HCT116 (cell line): ENCODE measurements at regions not wholly inside any gene's neighbourhood (a gene's known extent, or its start where the extent isn't known, plus 50 kb on each side); places are given as distances from the start of the nearest gene placed in this dataset.

Experiments
- EZH2 ChIP-seq: fragments of 200-600 bp; sonication (generic); IDR thresholded peaks from 2 replicates; pipeline ENCODE4 v1.6.1; 2017; ENCODE audit warnings: antibody characterized with exemption, mixed run types
- EZH2phosphoT487 ChIP-seq: fragments of 200-600 bp; IDR thresholded peaks from 2 replicates; pipeline ENCODE4 v1.6.1; 2018; ENCODE audit warnings: antibody characterized with exemption, borderline replicate concordance
- POLR2A ChIP-seq: IDR thresholded peaks from 2 replicates; pipeline ENCODE4 v1.7.0; 2011; ENCODE audit warnings: borderline replicate concordance; ENCODE audit not compliant: insufficient read depth, insufficient read length; ENCODE audit errors: extremely low read depth
- POLR2AphosphoS5 ChIP-seq: IDR thresholded peaks from 2 replicates; pipeline ENCODE4 v1.6.1; 2011; ENCODE audit warnings: mild to moderate bottlenecking, low read depth, low read length, moderate library complexity
- RAD21 ChIP-seq: IDR thresholded peaks from 2 replicates; pipeline ENCODE4 v1.6.1; 2012; ENCODE audit warnings: low read depth, mild to moderate bottlenecking
- SIN3A ChIP-seq: IDR thresholded peaks from 2 replicates; pipeline ENCODE4 v1.6.1; 2012; ENCODE audit warnings: low read depth
- YY1 ChIP-seq: IDR thresholded peaks from 2 replicates; pipeline ENCODE4 v1.6.1; 2011; ENCODE audit warnings: low read length, low read depth, moderate library complexity, mild to moderate bottlenecking; ENCODE audit not compliant: insufficient replicate concordance; ENCODE audit errors: extremely low read depth
- ZFX ChIP-seq: fragments of 450-650 bp; IDR thresholded peaks from 2 replicates; pipeline ENCODE4 v1.6.1; 2017
- TF ChIP-seq, protein P1 (sequence below), 3 experiments: fragments of 200-600 bp in 1 of 3; sonication (generic) in 1 of 3; IDR thresholded peaks in 2 of 3; conservative IDR thresholded peaks in 1 of 3; 2 replicates each; pipeline ENCODE4 v1.5.1; 2012 to 2017; ENCODE audit warnings: low read depth in 2 of 3, low read length in 2 of 3, antibody characterized with exemption in 1 of 3, borderline replicate concordance in 1 of 3, control low read depth in 1 of 3, mild to moderate bottlenecking in 1 of 3, mixed read lengths in 1 of 3, mixed run types in 1 of 3, moderate library complexity in 1 of 3; ENCODE audit not compliant: insufficient read depth in 1 of 3
- TF ChIP-seq, protein P2 (sequence below): IDR thresholded peaks from 2 replicates; pipeline ENCODE4 v1.6.1; 2012
- TF ChIP-seq, protein P3 (sequence below): IDR thresholded peaks from 2 replicates; pipeline ENCODE4 v1.6.1; 2012

DNA sequence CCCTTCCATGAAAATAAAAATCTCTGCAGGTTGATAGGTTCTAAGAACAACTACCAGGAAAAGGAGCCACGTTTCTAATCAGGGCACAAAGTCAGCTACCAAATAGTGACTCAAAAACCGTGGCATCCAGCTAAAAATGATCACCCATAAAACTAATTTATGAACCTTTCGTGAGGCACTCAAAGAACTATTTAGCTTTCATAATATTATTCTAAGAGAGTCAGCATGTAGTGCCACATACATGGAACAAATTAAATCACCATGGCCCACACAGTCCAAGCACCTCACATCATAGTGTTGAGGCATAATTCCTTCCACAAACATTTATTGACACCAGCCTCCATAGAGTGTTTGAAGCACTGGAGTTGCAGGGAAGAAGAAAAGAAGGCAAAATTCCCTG lies 252.0 kb upstream of the PPARGC1A start:
- TF ChIP-seq, protein P1, sequence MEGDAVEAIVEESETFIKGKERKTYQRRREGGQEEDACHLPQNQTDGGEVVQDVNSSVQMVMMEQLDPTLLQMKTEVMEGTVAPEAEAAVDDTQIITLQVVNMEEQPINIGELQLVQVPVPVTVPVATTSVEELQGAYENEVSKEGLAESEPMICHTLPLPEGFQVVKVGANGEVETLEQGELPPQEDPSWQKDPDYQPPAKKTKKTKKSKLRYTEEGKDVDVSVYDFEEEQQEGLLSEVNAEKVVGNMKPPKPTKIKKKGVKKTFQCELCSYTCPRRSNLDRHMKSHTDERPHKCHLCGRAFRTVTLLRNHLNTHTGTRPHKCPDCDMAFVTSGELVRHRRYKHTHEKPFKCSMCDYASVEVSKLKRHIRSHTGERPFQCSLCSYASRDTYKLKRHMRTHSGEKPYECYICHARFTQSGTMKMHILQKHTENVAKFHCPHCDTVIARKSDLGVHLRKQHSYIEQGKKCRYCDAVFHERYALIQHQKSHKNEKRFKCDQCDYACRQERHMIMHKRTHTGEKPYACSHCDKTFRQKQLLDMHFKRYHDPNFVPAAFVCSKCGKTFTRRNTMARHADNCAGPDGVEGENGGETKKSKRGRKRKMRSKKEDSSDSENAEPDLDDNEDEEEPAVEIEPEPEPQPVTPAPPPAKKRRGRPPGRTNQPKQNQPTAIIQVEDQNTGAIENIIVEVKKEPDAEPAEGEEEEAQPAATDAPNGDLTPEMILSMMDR (IDR thresholded peaks at IDR 0.05 in 2 of 3, conservative IDR thresholded peaks at IDR 0.05 in 1 of 3; ENCODE audit: borderline replicate concordance in 1 of 3, insufficient read depth in 1 of 3, low read depth in 2 of 3, low read length in 2 of 3) = no peak
- TF ChIP-seq POLR2AphosphoS5 = no peak
- TF ChIP-seq POLR2A = no peak
- no peak for TF ChIP-seq ZFX
- TF ChIP-seq YY1 = no peak
- no peak for TF ChIP-seq EZH2phosphoT487
- TF ChIP-seq, protein P2, sequence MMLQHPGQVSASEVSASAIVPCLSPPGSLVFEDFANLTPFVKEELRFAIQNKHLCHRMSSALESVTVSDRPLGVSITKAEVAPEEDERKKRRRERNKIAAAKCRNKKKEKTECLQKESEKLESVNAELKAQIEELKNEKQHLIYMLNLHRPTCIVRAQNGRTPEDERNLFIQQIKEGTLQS = no peak
- no peak for TF ChIP-seq SIN3A
- TF ChIP-seq, protein P3, sequence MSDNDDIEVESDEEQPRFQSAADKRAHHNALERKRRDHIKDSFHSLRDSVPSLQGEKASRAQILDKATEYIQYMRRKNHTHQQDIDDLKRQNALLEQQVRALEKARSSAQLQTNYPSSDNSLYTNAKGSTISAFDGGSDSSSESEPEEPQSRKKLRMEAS = no peak
- TF ChIP-seq RAD21 = no peak
- TF ChIP-seq EZH2 = no peak
